NB4 (cell line): ENCODE measurements at regions not wholly inside any gene's neighbourhood (a gene's known extent, or its start where the extent isn't known, plus 50 kb on each side); places are given as distances from the start of the nearest gene placed in this dataset.

Source experiments
- MYC ChIP-seq: IDR thresholded peaks from 2 replicates; pipeline ENCODE4 v1.6.1; 2011; ENCODE audit warnings: low read depth, low read length
- POLR2A ChIP-seq: IDR thresholded peaks from 2 replicates; pipeline ENCODE4 v1.6.1; 2011; ENCODE audit warnings: mild to moderate bottlenecking; ENCODE audit not compliant: insufficient read length; ENCODE audit errors: extremely low read depth
- TF ChIP-seq, protein P1 (sequence below): IDR thresholded peaks from one replicate; pipeline ENCODE4 v1.5.1; 2012; ENCODE audit warnings: low read depth, low read length
- TF ChIP-seq, protein P2 (sequence below): IDR thresholded peaks from 2 replicates; pipeline ENCODE4 v1.6.1; 2011; ENCODE audit warnings: low read depth, low read length

DNA sequence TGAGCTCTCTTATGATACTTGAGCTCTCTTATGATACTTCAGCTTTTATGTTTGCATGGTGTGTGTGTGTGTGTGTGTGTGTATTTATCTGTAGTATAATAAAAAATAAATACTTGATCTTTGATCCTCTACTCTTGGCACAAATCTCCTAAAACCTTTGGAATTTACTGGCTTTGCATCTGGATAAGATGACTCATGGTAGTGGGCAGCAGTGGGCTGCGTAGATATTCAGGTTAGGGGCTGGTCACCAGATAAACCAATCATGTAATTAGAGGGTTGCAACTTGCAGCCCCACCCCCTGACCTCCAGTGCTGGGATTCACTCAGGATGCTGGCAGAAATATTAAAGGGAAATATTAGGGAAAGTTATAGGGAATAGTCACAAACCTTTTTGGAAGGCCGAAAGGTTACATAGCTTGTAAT, 151.9 kb upstream of the COL21A1 start:
- TF ChIP-seq, protein P1, sequence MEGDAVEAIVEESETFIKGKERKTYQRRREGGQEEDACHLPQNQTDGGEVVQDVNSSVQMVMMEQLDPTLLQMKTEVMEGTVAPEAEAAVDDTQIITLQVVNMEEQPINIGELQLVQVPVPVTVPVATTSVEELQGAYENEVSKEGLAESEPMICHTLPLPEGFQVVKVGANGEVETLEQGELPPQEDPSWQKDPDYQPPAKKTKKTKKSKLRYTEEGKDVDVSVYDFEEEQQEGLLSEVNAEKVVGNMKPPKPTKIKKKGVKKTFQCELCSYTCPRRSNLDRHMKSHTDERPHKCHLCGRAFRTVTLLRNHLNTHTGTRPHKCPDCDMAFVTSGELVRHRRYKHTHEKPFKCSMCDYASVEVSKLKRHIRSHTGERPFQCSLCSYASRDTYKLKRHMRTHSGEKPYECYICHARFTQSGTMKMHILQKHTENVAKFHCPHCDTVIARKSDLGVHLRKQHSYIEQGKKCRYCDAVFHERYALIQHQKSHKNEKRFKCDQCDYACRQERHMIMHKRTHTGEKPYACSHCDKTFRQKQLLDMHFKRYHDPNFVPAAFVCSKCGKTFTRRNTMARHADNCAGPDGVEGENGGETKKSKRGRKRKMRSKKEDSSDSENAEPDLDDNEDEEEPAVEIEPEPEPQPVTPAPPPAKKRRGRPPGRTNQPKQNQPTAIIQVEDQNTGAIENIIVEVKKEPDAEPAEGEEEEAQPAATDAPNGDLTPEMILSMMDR = no peak
- no peak for TF ChIP-seq POLR2A
- no peak for TF ChIP-seq MYC
- TF ChIP-seq, protein P2, sequence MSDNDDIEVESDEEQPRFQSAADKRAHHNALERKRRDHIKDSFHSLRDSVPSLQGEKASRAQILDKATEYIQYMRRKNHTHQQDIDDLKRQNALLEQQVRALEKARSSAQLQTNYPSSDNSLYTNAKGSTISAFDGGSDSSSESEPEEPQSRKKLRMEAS = no peak
